H1 (cell line): ENCODE measurements at regions not wholly inside any gene's neighbourhood (a gene's known extent, or its start where the extent isn't known, plus 50 kb on each side); places are given as distances from the start of the nearest gene placed in this dataset.
A peak's percentile ranks its signal among the peaks of the same experiment; 100 is the strongest.

Experiments used
- CTCF ChIA-PET: fragments of 300-600 bp; sonication (Branson Sonifier 250); formaldehyde crosslinking; loops from one replicate; lab custom pipeline; 2021; ENCODE audit not compliant: partially characterized antibody; lab: Charles Lee
- POLR2A ChIA-PET: fragments of 300-600 bp; sonication (Branson Sonifier 250); formaldehyde crosslinking; loops from one replicate; lab custom pipeline; 2021; ENCODE audit warnings: inconsistent platforms; ENCODE audit not compliant: partially characterized antibody; lab: Charles Lee
- DNase-seq, 2 experiments: peaks; one replicate each; pipeline versions ENCODE4 v3.0.0 to v3.0.0-alpha.2; 2010 to 2022; ENCODE audit warnings: low spot score in 2 of 2, low read depth in 1 of 2, mixed read lengths in 1 of 2
- FAIRE-seq: peaks from 2 replicates; lab custom pipeline; 2011; peaks lifted over from hg19 to GRCh38; lab: Jason Lieb, UNC
- H2AFZ ChIP-seq: 2 replicates; pipeline ENCODE4 v1.8.1; 2012; ENCODE audit warnings: low read length, inconsistent platforms
- H2AK5ac ChIP-seq: 2 replicates; pipeline ENCODE4 v1.6.1; 2013; ENCODE audit warnings: low read depth, low read length
- H2BK120ac ChIP-seq: replicated peaks from 2 replicates; pipeline ENCODE3; 2013; ENCODE audit warnings: low read depth, low read length, inconsistent platforms
- H2BK12ac ChIP-seq: 2 replicates; pipeline ENCODE4 v1.6.1; 2013; ENCODE audit warnings: low read depth, low read length
- H2BK15ac ChIP-seq: 2 replicates; pipeline ENCODE4 v1.6.1; 2013; ENCODE audit warnings: low read length
- H2BK20ac ChIP-seq: 2 replicates; pipeline ENCODE4 v1.6.1; 2013; ENCODE audit warnings: low read length
- H2BK5ac ChIP-seq: 2 replicates; pipeline ENCODE4 v1.6.1; 2013; ENCODE audit warnings: low read depth, low read length
- H3K14ac ChIP-seq: 2 replicates; pipeline ENCODE4 v1.6.1; 2013; ENCODE audit warnings: inconsistent platforms; ENCODE audit not compliant: insufficient read length
- H3K18ac ChIP-seq: 2 replicates; pipeline ENCODE4 v1.6.1; 2013; ENCODE audit warnings: low read length; ENCODE audit errors: extremely low read depth
- H3K23ac ChIP-seq: 2 replicates; pipeline ENCODE4 v1.6.1; 2013; ENCODE audit warnings: inconsistent platforms; ENCODE audit not compliant: insufficient read length
- H3K23me2 ChIP-seq: 2 replicates; pipeline ENCODE4 v1.6.1; 2013; ENCODE audit warnings: low read depth, low read length
- H3K27ac ChIP-seq: 2 replicates; pipeline ENCODE4 v1.6.1; 2011; ENCODE audit warnings: low read depth, low read length, inconsistent platforms
- H3K27me3 ChIP-seq, 4 experiments: replicated peaks in 1 of 4; 1 replicate in 1 of 4; 2 replicates in 3 of 4; pipeline versions ENCODE4 v1.6.1 to v1.8.1; 2011 to 2013; ENCODE audit warnings: low read length in 3 of 4, mild to moderate bottlenecking in 3 of 4, inconsistent platforms in 2 of 4, mixed read lengths in 2 of 4, moderate library complexity in 1 of 4; ENCODE audit not compliant: control insufficient read depth in 3 of 4, insufficient read depth in 3 of 4; ENCODE audit errors: extremely low read depth in 1 of 4
- H3K36me3 ChIP-seq, 4 experiments: 2 replicates each; pipeline versions ENCODE4 v1.6.1 to v1.8.1; 2011 to 2013; ENCODE audit warnings: mild to moderate bottlenecking in 4 of 4, low read length in 3 of 4, moderate library complexity in 2 of 4, control low read depth in 1 of 4, inconsistent platforms in 1 of 4; ENCODE audit not compliant: insufficient read depth in 4 of 4, control insufficient read depth in 2 of 4
- H3K4ac ChIP-seq: replicated peaks from 2 replicates; pipeline ENCODE3; 2013; ENCODE audit warnings: low read length, low read depth, mixed read lengths, inconsistent platforms; ENCODE audit not compliant: insufficient read length
- H3K4me1 ChIP-seq, 4 experiments: replicated peaks in 1 of 4; 1 replicate in 1 of 4; 2 replicates in 3 of 4; pipeline versions ENCODE4 v1.6.1 to v1.8.1; 2011 to 2013; ENCODE audit warnings: low read length in 3 of 4, inconsistent platforms in 2 of 4, mixed read lengths in 1 of 4; ENCODE audit not compliant: insufficient read depth in 4 of 4, control insufficient read depth in 3 of 4
- H3K4me2 ChIP-seq, 2 experiments: 2 replicates each; pipeline versions ENCODE4 v1.6.1 to v1.8.1; 2011 to 2013; ENCODE audit warnings: low read depth in 2 of 2, low read length in 2 of 2, control low read depth in 1 of 2, inconsistent platforms in 1 of 2, mild to moderate bottlenecking in 1 of 2; ENCODE audit not compliant: insufficient read depth in 1 of 2
- H3K4me3 ChIP-seq, 4 experiments: fragments of 200-600, 300-600 bp in 1 of 4; sonication (generic), shearing (Covaris generic), sonication (Bioruptor Twin) in 1 of 4; 2 replicates each; pipeline versions ENCODE4 v1.5.1 to v1.8.1; 2011 to 2016; ENCODE audit warnings: low read length in 4 of 4, low read depth in 3 of 4, control low read depth in 2 of 4, inconsistent platforms in 2 of 4, mild to moderate bottlenecking in 2 of 4, mixed read lengths in 1 of 4, moderate library complexity in 1 of 4; ENCODE audit not compliant: insufficient read depth in 2 of 4; ENCODE audit errors: extremely low read depth in 1 of 4
- H3K56ac ChIP-seq: replicated peaks from 2 replicates; pipeline ENCODE3; 2013; ENCODE audit warnings: low read depth, mild to moderate bottlenecking, mixed read lengths, low read length, inconsistent platforms; ENCODE audit not compliant: insufficient read length
- H3K79me1 ChIP-seq: 2 replicates; pipeline ENCODE4 v1.6.1; 2013; ENCODE audit warnings: low read depth, low read length, control low read depth
- H3K79me2 ChIP-seq, 2 experiments: 2 replicates each; pipeline versions ENCODE4 v1.6.1 to v1.8.1; 2012 to 2013; ENCODE audit warnings: low read length in 2 of 2, mild to moderate bottlenecking in 2 of 2, inconsistent platforms in 1 of 2; ENCODE audit not compliant: insufficient read depth in 2 of 2, control insufficient read depth in 1 of 2
- H3K9ac ChIP-seq, 4 experiments: replicated peaks in 1 of 4; 1 replicate in 1 of 4; 2 replicates in 3 of 4; pipeline versions ENCODE4 v1.6.1 to v1.8.1; 2011 to 2013; ENCODE audit warnings: low read depth in 3 of 4, low read length in 3 of 4, control low read depth in 2 of 4, mild to moderate bottlenecking in 2 of 4, moderate library complexity in 2 of 4, inconsistent platforms in 1 of 4; ENCODE audit errors: extremely low read depth in 1 of 4
- H3K9me3 ChIP-seq, 2 experiments: 2 replicates each; pipeline versions ENCODE4 v1.6.1 to v1.8.1; 2012 to 2013; ENCODE audit warnings: mild to moderate bottlenecking in 2 of 2, moderate library complexity in 2 of 2, control low read depth in 1 of 2, inconsistent platforms in 1 of 2, low read depth in 1 of 2, low read length in 1 of 2, mixed read lengths in 1 of 2; ENCODE audit not compliant: insufficient read depth in 2 of 2
- H4K20me1 ChIP-seq, 2 experiments: replicated peaks in 1 of 2; 2 replicates each; pipeline versions ENCODE3 to v1.8.1; 2011 to 2013; ENCODE audit warnings: inconsistent platforms in 2 of 2, low read length in 2 of 2, mild to moderate bottlenecking in 1 of 2; ENCODE audit not compliant: insufficient read depth in 2 of 2, control insufficient read depth in 1 of 2
- H4K5ac ChIP-seq: 2 replicates; pipeline ENCODE4 v1.6.1; 2013; ENCODE audit warnings: low read length, low read depth, mixed read lengths, inconsistent platforms; ENCODE audit not compliant: insufficient read length
- H4K8ac ChIP-seq: 2 replicates; pipeline ENCODE4 v1.8.0; 2013; ENCODE audit warnings: mild to moderate bottlenecking, moderate library complexity, low read length, inconsistent platforms; ENCODE audit not compliant: insufficient read depth; ENCODE audit errors: extremely low read depth
- H4K91ac ChIP-seq: replicated peaks from 2 replicates; pipeline ENCODE3; 2013; ENCODE audit warnings: low read length, mixed read lengths, inconsistent platforms; ENCODE audit not compliant: insufficient read length
- CBX8 ChIP-seq: fragments of 300-800, 300-1000 bp; sonication (generic); IDR thresholded peaks from 2 replicates; pipeline ENCODE4 v1.7.1; 2016; ENCODE audit warnings: low read depth, low read length, borderline replicate concordance
- CHD1 ChIP-seq: IDR thresholded peaks from 2 replicates; pipeline ENCODE4 v1.6.1; 2012; ENCODE audit warnings: low read depth, low read length, improper control_type of control experiment
- JUN ChIP-seq: IDR thresholded peaks from 2 replicates; pipeline ENCODE4 v1.6.1; 2011; ENCODE audit warnings: low read depth, mild to moderate bottlenecking, improper control_type of control experiment, low read length
- KDM1A ChIP-seq: fragments of 200-600, 300-600 bp; sonication (generic); IDR thresholded peaks from 2 replicates; pipeline ENCODE4 v1.7.1; 2016; ENCODE audit warnings: mild to moderate bottlenecking, low read length, borderline replicate concordance
- SIN3A ChIP-seq, 2 experiments: IDR thresholded peaks in 1 of 2; conservative IDR thresholded peaks in 1 of 2; 2 replicates each; pipeline ENCODE4 v1.6.1; 2011 to 2012; ENCODE audit warnings: low read length in 2 of 2, improper control_type of control experiment in 1 of 2, low read depth in 1 of 2, mild to moderate bottlenecking in 1 of 2
- SIRT6 ChIP-seq: IDR thresholded peaks from one replicate; pipeline ENCODE4 v1.7.1; 2012; ENCODE audit warnings: low read length, inconsistent platforms
- TCF12 ChIP-seq: IDR thresholded peaks from 2 replicates; pipeline ENCODE4 v1.6.1; 2011; ENCODE audit warnings: low read depth, mild to moderate bottlenecking, low read length
- WGBS, 2 experiments: shearing (Covaris generic) in 1 of 2; methylation state at CpG; one replicate each; pipeline versions ENCODE4 v1.1.6 to v1.1.7; 2013 to 2015; ENCODE audit warnings: low lambda C conversion rate in 2 of 2, mixed read lengths in 2 of 2, inconsistent platforms in 1 of 2, low coverage in 1 of 2, missing lambda C conversion rate in 1 of 2; ENCODE audit not compliant: insufficient replicate concordance in 2 of 2, insufficient coverage in 1 of 2, insufficient read length in 1 of 2; ENCODE audit errors: extremely low coverage in 1 of 2, missing lambda C conversion rate in 1 of 2; 5-methylcytosine and 5-hydroxymethylcytosine counted together
- TF ChIP-seq, protein P1 (sequence below): IDR thresholded peaks from 2 replicates; pipeline ENCODE4 v1.6.1; 2012; ENCODE audit warnings: inconsistent platforms

DNA sequence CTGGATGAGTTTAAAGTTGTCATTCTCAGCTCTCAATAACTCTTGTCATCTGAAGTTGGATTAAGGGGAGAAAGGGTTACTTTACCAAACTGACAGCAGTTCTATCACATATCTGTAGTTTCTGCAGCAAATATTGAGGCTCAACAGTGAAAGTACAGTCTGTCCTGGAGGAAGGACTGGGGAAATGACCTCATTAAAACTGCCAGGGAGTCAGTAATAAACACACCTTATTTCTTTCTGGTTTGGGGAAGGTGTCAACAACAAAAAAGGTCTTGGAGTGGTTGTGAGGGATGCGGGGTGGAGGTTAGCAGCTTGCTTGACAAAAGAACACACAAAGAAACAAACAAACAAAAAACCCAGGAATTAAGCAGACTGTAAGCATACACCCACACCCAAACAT lies 1418.0 kb downstream of the STIM2 start:
- no peaks in the 10 kb centered on the region for H3K79me2 ChIP-seq
- DNase-seq (no peak), FAIRE-seq (no peak)
- H2BK20ac ChIP-seq: no peak overlapping the region
- H3K36me3 ChIP-seq: no peaks in the 10 kb centered on the region
- no peak overlapping the region for H2BK12ac ChIP-seq
- ChIA-PET POLR2A (no interaction called here), CTCF (interaction anchor here (0.8 kb wide), 1 partner anchor 68 kb away, joined by 5 read pairs; no protein-coding TSS in a partner anchor)
- no peak overlapping the region for H3K4ac ChIP-seq
- H3K23ac ChIP-seq: no peak overlapping the region
- H3K27ac ChIP-seq: no peak overlapping the region
- H3K14ac ChIP-seq: no peak overlapping the region
- H3K9ac ChIP-seq: no peak overlapping the region
- H3K79me1 ChIP-seq: no peaks in the 10 kb centered on the region
- H2AK5ac ChIP-seq: no peak overlapping the region
- H3K23me2 ChIP-seq: no peaks in the 10 kb centered on the region
- H3K4me1 ChIP-seq: peaks cover 0 to 5% (median 1%) of the 10 kb centered on the region in 4 experiments; a peak in 2 of 7 replicates
- H3K4me3 ChIP-seq: no peak overlapping the region
- no peak overlapping the region for H2BK15ac ChIP-seq
- no peak overlapping the region for H3K18ac ChIP-seq
- no peak overlapping the region for H4K5ac ChIP-seq
- H4K8ac ChIP-seq: no peak overlapping the region
- H3K9me3 ChIP-seq: no peaks in the 10 kb centered on the region
- H4K91ac ChIP-seq: no peak overlapping the region
- H2BK5ac ChIP-seq: no peak overlapping the region
- H3K4me2 ChIP-seq: no peak overlapping the region
- H3K56ac ChIP-seq: no peak overlapping the region
- TF ChIP-seq TCF12 (no peak), SIN3A (conservative IDR thresholded peaks at IDR 0.05 in 1 of 2, IDR thresholded peaks at IDR 0.05 in 1 of 2; ENCODE audit: low read depth in 1 of 2, low read length in 2 of 2) (no peak), CHD1 (no peak), SIRT6 (no peak), KDM1A (no peak), CBX8 (no peak), JUN (no peak)
- TF ChIP-seq, protein P1, sequence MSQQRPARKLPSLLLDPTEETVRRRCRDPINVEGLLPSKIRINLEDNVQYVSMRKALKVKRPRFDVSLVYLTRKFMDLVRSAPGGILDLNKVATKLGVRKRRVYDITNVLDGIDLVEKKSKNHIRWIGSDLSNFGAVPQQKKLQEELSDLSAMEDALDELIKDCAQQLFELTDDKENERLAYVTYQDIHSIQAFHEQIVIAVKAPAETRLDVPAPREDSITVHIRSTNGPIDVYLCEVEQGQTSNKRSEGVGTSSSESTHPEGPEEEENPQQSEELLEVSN: no peak
- no peak overlapping the region for H2BK120ac ChIP-seq
- no peaks in the 10 kb centered on the region for H4K20me1 ChIP-seq
- 0 out of 2 replicates have a peak overlapping the region, but pooled peaks have one; percentile 38 for H2AFZ ChIP-seq
- 94% methylated on average over 1 of the region's 1 CpG; no CpG with 5 or more reads in 1 of the 2 experiments for WGBS, 2 experiments
- no peaks in the 10 kb centered on the region for H3K27me3 ChIP-seq
